Liver (tissue), 7 donors: ENCODE measurements at regions not wholly inside any gene's neighbourhood (a gene's known extent, or its start where the extent isn't known, plus 50 kb on each side); places are given as distances from the start of the nearest gene placed in this dataset.

Experiments used
- DNase-seq: peaks from one replicate; pipeline ENCODE4 v3.0.0-alpha.2; 2017; ENCODE audit warnings: low spot score
- H3K27ac ChIP-seq, 2 donors: one replicate each; pipeline ENCODE4 v1.7.0; 2013; ENCODE audit warnings: inconsistent platforms in 2 of 2, low read length in 2 of 2, control low read depth in 1 of 2, low read depth in 1 of 2, mild to moderate bottlenecking in 1 of 2
- H3K27me3 ChIP-seq, 4 donors: one replicate each; pipeline versions ENCODE4 v1.6.1 to v1.7.0; 2013; ENCODE audit warnings: low read length in 3 of 4, inconsistent platforms in 1 of 4, mild to moderate bottlenecking in 1 of 4, moderate library complexity in 1 of 4; ENCODE audit not compliant: control insufficient read depth in 4 of 4, insufficient read depth in 4 of 4
- H3K36me3 ChIP-seq, 4 donors: one replicate each; pipeline versions ENCODE4 v1.6.1 to v1.7.0; 2013; ENCODE audit warnings: low read length in 3 of 4, mild to moderate bottlenecking in 3 of 4, low read depth in 1 of 4, moderate library complexity in 1 of 4; ENCODE audit not compliant: control insufficient read depth in 4 of 4, insufficient read depth in 3 of 4
- H3K4me1 ChIP-seq, 4 donors: one replicate each; pipeline versions ENCODE4 v1.6.1 to v1.7.0; 2013; ENCODE audit warnings: low read length in 3 of 4, mild to moderate bottlenecking in 3 of 4, moderate library complexity in 1 of 4; ENCODE audit not compliant: control insufficient read depth in 4 of 4, insufficient read depth in 4 of 4
- H3K4me3 ChIP-seq, 3 donors: one replicate each; pipeline versions ENCODE4 v1.6.1 to v1.7.0; 2013; ENCODE audit warnings: low read length in 3 of 3, control low read depth in 1 of 3, low read depth in 1 of 3, mild to moderate bottlenecking in 1 of 3
- H3K9ac ChIP-seq, 2 donors: one replicate each; pipeline ENCODE4 v1.7.0; 2013; ENCODE audit warnings: low read length in 2 of 2, mild to moderate bottlenecking in 2 of 2, moderate library complexity in 2 of 2, control low read depth in 1 of 2, low read depth in 1 of 2
- H3K9me3 ChIP-seq, 4 donors: one replicate each; pipeline versions ENCODE4 v1.6.1 to v1.7.0; 2013; ENCODE audit warnings: low read length in 3 of 4; ENCODE audit not compliant: control insufficient read depth in 4 of 4
- EGR1 ChIP-seq, 2 donors: IDR thresholded peaks; 2 replicates each; pipeline ENCODE4 v1.6.1; 2016 to 2018; ENCODE audit warnings: antibody characterized with exemption in 2 of 2, low read depth in 2 of 2
- FOXA2 ChIP-seq: IDR thresholded peaks from 2 replicates; pipeline ENCODE4 v1.6.1; 2016; ENCODE audit warnings: antibody characterized with exemption
- GABPA ChIP-seq, 2 donors: IDR thresholded peaks in 1 of 2; conservative IDR thresholded peaks in 1 of 2; 2 replicates each; pipeline ENCODE4 v1.6.1; 2016; ENCODE audit warnings: antibody characterized with exemption in 2 of 2, mild to moderate bottlenecking in 1 of 2, moderate library complexity in 1 of 2
- HNF4A ChIP-seq, 2 donors: conservative IDR thresholded peaks; 2 replicates each; pipeline ENCODE4 v1.6.1; 2016; ENCODE audit warnings: antibody characterized with exemption in 2 of 2, mild to moderate bottlenecking in 2 of 2
- HNF4G ChIP-seq: IDR thresholded peaks from 2 replicates; pipeline ENCODE4 v1.6.1; 2016; ENCODE audit warnings: antibody characterized with exemption
- JUND ChIP-seq, 2 donors: IDR thresholded peaks; 2 replicates each; pipeline ENCODE4 v1.6.1; 2016; ENCODE audit warnings: antibody characterized with exemption in 2 of 2
- NR2F2 ChIP-seq: IDR thresholded peaks from 2 replicates; pipeline ENCODE4 v1.6.1; 2016; ENCODE audit warnings: antibody characterized with exemption
- RAD21 ChIP-seq, 2 donors: IDR thresholded peaks; 2 replicates each; pipeline ENCODE4 v1.6.1; 2016; ENCODE audit warnings: antibody characterized with exemption in 2 of 2, mild to moderate bottlenecking in 2 of 2
- RXRA ChIP-seq, 2 donors: IDR thresholded peaks; 2 replicates each; pipeline ENCODE4 v1.6.1; 2017 to 2018; ENCODE audit warnings: antibody characterized with exemption in 2 of 2, mild to moderate bottlenecking in 1 of 2
- SP1 ChIP-seq: IDR thresholded peaks from 2 replicates; pipeline ENCODE4 v1.6.1; 2018; ENCODE audit warnings: antibody characterized with exemption, mild to moderate bottlenecking
- TAF1 ChIP-seq: conservative IDR thresholded peaks from 2 replicates; pipeline ENCODE4 v1.6.1; 2016; ENCODE audit warnings: antibody characterized with exemption, mild to moderate bottlenecking
- YY1 ChIP-seq: IDR thresholded peaks from 2 replicates; pipeline ENCODE4 v1.6.1; 2016; ENCODE audit warnings: antibody characterized with exemption, mild to moderate bottlenecking
- WGBS: extraction: QIAGEN DNeasy Blood & Tissue Kit; methylation state at CpG from one replicate; pipeline ENCODE4 v1.1.7; 2013; 5-methylcytosine and 5-hydroxymethylcytosine counted together
- TF ChIP-seq, protein P1 (sequence below): IDR thresholded peaks from 2 replicates; pipeline ENCODE4 v1.6.1; 2016; ENCODE audit warnings: antibody characterized with exemption
- TF ChIP-seq, protein P2 (sequence below): IDR thresholded peaks from 2 replicates; pipeline ENCODE4 v1.6.1; 2016; ENCODE audit warnings: antibody characterized with exemption
- TF ChIP-seq, protein P3 (sequence below): IDR thresholded peaks from 2 replicates; pipeline ENCODE4 v1.6.1; 2016; ENCODE audit warnings: antibody characterized with exemption
- TF ChIP-seq, protein P4 (sequence below): IDR thresholded peaks from 2 replicates; pipeline ENCODE4 v1.6.1; 2016; ENCODE audit warnings: antibody characterized with exemption, mild to moderate bottlenecking
- donor health status: healthy.
- donor health status: healthy.
- donor health status: healthy.
- donor health status: healthy.

DNA sequence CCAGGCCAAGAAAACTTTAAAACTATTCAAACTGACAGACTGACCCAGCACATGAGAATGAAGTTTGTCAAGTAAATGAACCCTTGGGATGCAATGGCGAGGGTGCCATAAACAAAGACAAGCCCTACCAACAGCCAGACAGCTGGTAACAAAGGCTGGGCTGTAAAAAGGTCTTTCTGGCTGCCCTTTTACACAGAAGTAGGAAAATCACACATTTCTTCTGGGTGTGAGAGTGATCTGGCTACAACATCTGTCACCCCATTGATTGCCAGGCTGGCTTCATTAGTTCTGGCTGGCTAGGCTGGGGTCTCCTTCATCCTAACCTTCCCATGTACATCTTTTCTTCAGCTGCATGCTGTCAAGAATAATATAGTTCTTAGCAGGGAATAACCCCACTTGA lies 83.6 kb upstream of the FOXD3 start:
- H3K9me3 ChIP-seq: peaks cover 0 to 3% (median 0%) of the 10 kb centered on the region in 4 donors
- no peaks in the 10 kb centered on the region for H3K36me3 ChIP-seq
- TF ChIP-seq EGR1 (IDR thresholded peaks at IDR 0.05; ENCODE audit: low read depth in 2 of 2) (no peak), SP1 (no peak), RXRA (IDR thresholded peaks at IDR 0.05) (no peak), HNF4G (no peak), YY1 (no peak), NR2F2 (no peak), TAF1 (no peak), FOXA2 (no peak), GABPA (IDR thresholded peaks at IDR 0.05 in 1 of 2, conservative IDR thresholded peaks at IDR 0.05 in 1 of 2) (no peak), HNF4A (conservative IDR thresholded peaks at IDR 0.05) (no peak)
- TF ChIP-seq, protein P1, sequence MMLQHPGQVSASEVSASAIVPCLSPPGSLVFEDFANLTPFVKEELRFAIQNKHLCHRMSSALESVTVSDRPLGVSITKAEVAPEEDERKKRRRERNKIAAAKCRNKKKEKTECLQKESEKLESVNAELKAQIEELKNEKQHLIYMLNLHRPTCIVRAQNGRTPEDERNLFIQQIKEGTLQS: no peak
- TF ChIP-seq, protein P2, sequence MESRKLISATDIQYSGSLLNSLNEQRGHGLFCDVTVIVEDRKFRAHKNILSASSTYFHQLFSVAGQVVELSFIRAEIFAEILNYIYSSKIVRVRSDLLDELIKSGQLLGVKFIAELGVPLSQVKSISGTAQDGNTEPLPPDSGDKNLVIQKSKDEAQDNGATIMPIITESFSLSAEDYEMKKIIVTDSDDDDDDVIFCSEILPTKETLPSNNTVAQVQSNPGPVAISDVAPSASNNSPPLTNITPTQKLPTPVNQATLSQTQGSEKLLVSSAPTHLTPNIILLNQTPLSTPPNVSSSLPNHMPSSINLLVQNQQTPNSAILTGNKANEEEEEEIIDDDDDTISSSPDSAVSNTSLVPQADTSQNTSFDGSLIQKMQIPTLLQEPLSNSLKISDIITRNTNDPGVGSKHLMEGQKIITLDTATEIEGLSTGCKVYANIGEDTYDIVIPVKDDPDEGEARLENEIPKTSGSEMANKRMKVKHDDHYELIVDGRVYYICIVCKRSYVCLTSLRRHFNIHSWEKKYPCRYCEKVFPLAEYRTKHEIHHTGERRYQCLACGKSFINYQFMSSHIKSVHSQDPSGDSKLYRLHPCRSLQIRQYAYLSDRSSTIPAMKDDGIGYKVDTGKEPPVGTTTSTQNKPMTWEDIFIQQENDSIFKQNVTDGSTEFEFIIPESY: no peak
- 80% methylated on average over 1 of the region's 1 CpG for WGBS
- no peak overlapping the region for H3K9ac ChIP-seq
- H3K27ac ChIP-seq: no peak overlapping the region
- no peaks in the 10 kb centered on the region for H3K4me1 ChIP-seq
- no peak for DNase-seq
- no peaks in the 10 kb centered on the region for H3K27me3 ChIP-seq
- H3K4me3 ChIP-seq: no peak overlapping the region

DNA sequence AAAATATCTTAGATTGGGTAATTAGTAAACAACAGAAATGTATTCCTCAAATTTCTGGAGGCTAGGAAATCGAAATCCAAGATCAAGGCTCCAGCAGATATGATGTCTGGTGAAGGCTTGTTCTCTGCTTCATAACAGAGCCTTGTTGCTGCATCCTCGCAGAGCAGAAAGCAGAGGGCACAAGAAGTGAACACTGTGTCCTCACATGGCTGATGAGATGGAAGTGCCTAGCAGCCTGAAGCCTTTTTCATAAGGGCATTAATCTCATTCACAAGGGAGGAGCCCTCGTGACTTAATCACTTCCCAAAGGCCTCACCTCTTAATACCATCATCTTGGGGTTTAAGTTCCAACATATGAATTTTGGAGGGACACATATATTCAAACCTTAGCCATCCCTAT lies 77.2 kb upstream of the FOXD3 start:
- no peaks in the 10 kb centered on the region for H3K36me3 ChIP-seq
- H3K4me1 ChIP-seq: no peaks in the 10 kb centered on the region
- DNase-seq: no peak
- TF ChIP-seq NR2F2 (no peak), RXRA (IDR thresholded peaks at IDR 0.05) (no peak), YY1 (no peak), JUND (IDR thresholded peaks at IDR 0.05) (no peak), EGR1 (IDR thresholded peaks at IDR 0.05; ENCODE audit: low read depth in 2 of 2) (no peak), HNF4A (conservative IDR thresholded peaks at IDR 0.05) (no peak), TAF1 (no peak), SP1 (no peak), HNF4G (no peak), RAD21 (IDR thresholded peaks at IDR 0.05) (no peak), FOXA2 (no peak), GABPA (IDR thresholded peaks at IDR 0.05 in 1 of 2, conservative IDR thresholded peaks at IDR 0.05 in 1 of 2) (no peak)
- TF ChIP-seq, protein P1: no peak
- TF ChIP-seq, protein P3, sequence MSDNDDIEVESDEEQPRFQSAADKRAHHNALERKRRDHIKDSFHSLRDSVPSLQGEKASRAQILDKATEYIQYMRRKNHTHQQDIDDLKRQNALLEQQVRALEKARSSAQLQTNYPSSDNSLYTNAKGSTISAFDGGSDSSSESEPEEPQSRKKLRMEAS: no peak
- TF ChIP-seq, protein P2: no peak
- TF ChIP-seq, protein P4, sequence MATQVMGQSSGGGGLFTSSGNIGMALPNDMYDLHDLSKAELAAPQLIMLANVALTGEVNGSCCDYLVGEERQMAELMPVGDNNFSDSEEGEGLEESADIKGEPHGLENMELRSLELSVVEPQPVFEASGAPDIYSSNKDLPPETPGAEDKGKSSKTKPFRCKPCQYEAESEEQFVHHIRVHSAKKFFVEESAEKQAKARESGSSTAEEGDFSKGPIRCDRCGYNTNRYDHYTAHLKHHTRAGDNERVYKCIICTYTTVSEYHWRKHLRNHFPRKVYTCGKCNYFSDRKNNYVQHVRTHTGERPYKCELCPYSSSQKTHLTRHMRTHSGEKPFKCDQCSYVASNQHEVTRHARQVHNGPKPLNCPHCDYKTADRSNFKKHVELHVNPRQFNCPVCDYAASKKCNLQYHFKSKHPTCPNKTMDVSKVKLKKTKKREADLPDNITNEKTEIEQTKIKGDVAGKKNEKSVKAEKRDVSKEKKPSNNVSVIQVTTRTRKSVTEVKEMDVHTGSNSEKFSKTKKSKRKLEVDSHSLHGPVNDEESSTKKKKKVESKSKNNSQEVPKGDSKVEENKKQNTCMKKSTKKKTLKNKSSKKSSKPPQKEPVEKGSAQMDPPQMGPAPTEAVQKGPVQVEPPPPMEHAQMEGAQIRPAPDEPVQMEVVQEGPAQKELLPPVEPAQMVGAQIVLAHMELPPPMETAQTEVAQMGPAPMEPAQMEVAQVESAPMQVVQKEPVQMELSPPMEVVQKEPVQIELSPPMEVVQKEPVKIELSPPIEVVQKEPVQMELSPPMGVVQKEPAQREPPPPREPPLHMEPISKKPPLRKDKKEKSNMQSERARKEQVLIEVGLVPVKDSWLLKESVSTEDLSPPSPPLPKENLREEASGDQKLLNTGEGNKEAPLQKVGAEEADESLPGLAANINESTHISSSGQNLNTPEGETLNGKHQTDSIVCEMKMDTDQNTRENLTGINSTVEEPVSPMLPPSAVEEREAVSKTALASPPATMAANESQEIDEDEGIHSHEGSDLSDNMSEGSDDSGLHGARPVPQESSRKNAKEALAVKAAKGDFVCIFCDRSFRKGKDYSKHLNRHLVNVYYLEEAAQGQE: no peak
- no peak overlapping the region for H3K27ac ChIP-seq
- H3K27me3 ChIP-seq: peaks cover 0 to 2% (median 0%) of the 10 kb centered on the region in 4 donors
- H3K9me3 ChIP-seq: peaks cover 0 to 1% (median 0%) of the 10 kb centered on the region in 4 donors
- 83% methylated on average over 3 of the region's 3 CpGs for WGBS
- H3K4me3 ChIP-seq: no peak overlapping the region
- no peak overlapping the region for H3K9ac ChIP-seq
